Thoracic aorta (tissue), 2 donors: ENCODE measurements at regions not wholly inside any gene's neighbourhood (a gene's known extent, or its start where the extent isn't known, plus 50 kb on each side); places are given as distances from the start of the nearest gene placed in this dataset.
A peak's percentile ranks its signal among the peaks of the same experiment; 100 is the strongest.

Source experiments
- ATAC-seq: fragments of 150-250 bp; one replicate; pipeline ENCODE4 v1.8.0; 2017; ENCODE audit warnings: low read depth; ENCODE audit not compliant: insufficient number of reproducible peaks, low FRiP score
- DNase-seq: peaks from one replicate; pipeline ENCODE4 v3.0.0-alpha.2; 2020; ENCODE audit warnings: low spot score
- H3K27ac ChIP-seq, 2 donors: fragments of 200-600 bp; sonication (generic); 1 replicate in 1 of 2; 2 replicates in 1 of 2; pipeline ENCODE4 v1.5.1; 2016; ENCODE audit warnings: mild to moderate bottlenecking in 2 of 2, moderate library complexity in 2 of 2
- H3K27me3 ChIP-seq: fragments of 200-600 bp; sonication (generic); replicated peaks from 2 replicates; pipeline ENCODE4 v1.6.0; 2016; ENCODE audit warnings: mild to moderate bottlenecking; ENCODE audit not compliant: insufficient read depth
- H3K36me3 ChIP-seq: fragments of 200-600 bp; sonication (generic); one replicate; pipeline ENCODE4 v1.5.1; 2016
- H3K4me1 ChIP-seq, 2 donors: fragments of 200-600 bp; sonication (generic); 1 replicate in 1 of 2; 2 replicates in 1 of 2; pipeline versions ENCODE4 v1.5.1 to v1.6.0; 2016; ENCODE audit warnings: low read depth in 2 of 2, mild to moderate bottlenecking in 1 of 2; ENCODE audit not compliant: control insufficient read depth in 1 of 2
- H3K4me3 ChIP-seq: fragments of 200-600 bp; sonication (generic); 2 replicates; pipeline ENCODE4 v1.5.1; 2016; ENCODE audit warnings: mild to moderate bottlenecking
- H3K9me3 ChIP-seq: fragments of 200-600 bp; sonication (generic); 2 replicates; pipeline ENCODE4 v1.5.1; 2016
- CTCF ChIP-seq: fragments of 200-600 bp; sonication (generic); IDR thresholded peaks from one replicate; pipeline ENCODE4 v1.5.1; 2019; ENCODE audit warnings: antibody characterized with exemption

- no peak for DNase-seq
- no peak for ATAC-seq
- Histone ChIP-seq H3K4me3 (peak overlapping the region; percentile 77), H3K36me3 (no peaks in the 10 kb centered on the region), H3K27ac (peak overlapping the region; percentile 94 to 95), H3K9me3 (no peaks in the 10 kb centered on the region), H3K27me3 (no peaks in the 10 kb centered on the region), H3K4me1 (peaks cover 18 to 42% of the 10 kb centered on the region in 2 donors)
- TF ChIP-seq CTCF: no peak
Measured at GRCh38 chr15:92810418-92811138, 89.5 kb upstream of the CHD2 start.

- ATAC-seq: no peak
- no peak for DNase-seq
- no peak for TF ChIP-seq CTCF
- Histone ChIP-seq H3K27me3 (no peaks in the 10 kb centered on the region), H3K36me3 (no peaks in the 10 kb centered on the region), H3K27ac (peak overlapping the region; percentile 94 to 95), H3K4me1 (peaks cover 18 to 42% of the 10 kb centered on the region in 2 donors), H3K4me3 (peak overlapping the region; percentile 77), H3K9me3 (no peaks in the 10 kb centered on the region)
Measured at GRCh38 chr15:92811148-92811913, 88.8 kb upstream of the CHD2 start.

GRCh38 chr15:92812271-92812670, 87.9 kb upstream of the CHD2 start:
- DNase-seq (no peak), ATAC-seq (no peak)
- H3K27me3 ChIP-seq: no peaks in the 10 kb centered on the region
- TF ChIP-seq CTCF: no peak
- H3K9me3 ChIP-seq: no peaks in the 10 kb centered on the region
- peak overlapping the region in 1 of 2 donors; percentile 94 for H3K27ac ChIP-seq
- no peak overlapping the region for H3K4me3 ChIP-seq
- no peaks in the 10 kb centered on the region for H3K36me3 ChIP-seq
- peaks cover 18 to 42% of the 10 kb centered on the region in 2 donors for H3K4me1 ChIP-seq

- DNase-seq: no peak
- TF ChIP-seq CTCF: no peak
- H3K27me3 ChIP-seq: no peaks in the 10 kb centered on the region
- peaks cover 14 to 32% of the 10 kb centered on the region in 2 donors for H3K4me1 ChIP-seq
- H3K36me3 ChIP-seq: no peaks in the 10 kb centered on the region
- H3K27ac ChIP-seq: no peak overlapping the region
- no peaks in the 10 kb centered on the region for H3K9me3 ChIP-seq
- no peak overlapping the region for H3K4me3 ChIP-seq
- no peak for ATAC-seq
Measured at GRCh38 chr15:92813485-92813884, 86.6 kb upstream of the CHD2 start.

GRCh38 chr15:92817339-92817886, 82.7 kb upstream of the CHD2 start:
- Histone ChIP-seq H3K4me3 (no peak overlapping the region), H3K27ac (no peak overlapping the region), H3K4me1 (peaks cover 5 to 29% of the 10 kb centered on the region in 2 donors), H3K9me3 (no peaks in the 10 kb centered on the region), H3K36me3 (no peaks in the 10 kb centered on the region), H3K27me3 (no peaks in the 10 kb centered on the region)
- DNase-seq (no peak), ATAC-seq (no peak)
- no peak for TF ChIP-seq CTCF
